ENCODE measurements at regions not wholly inside any gene's neighbourhood (a gene's known extent, or its start where the extent isn't known, plus 50 kb on each side); places are given as distances from the start of the nearest gene placed in this dataset.

GRCh38 chr4:13294961-13295605, 189.1 kb downstream of the RAB28 start:
- TF ChIP-seq SIN3A (IDR thresholded peaks at IDR 0.05; ENCODE audit: borderline replicate concordance, insufficient read depth, low read length): no peak
- TF ChIP-seq REST (IDR thresholded peaks at IDR 0.05; ENCODE audit: insufficient read depth in 1 of 2, low read depth in 2 of 2, low read length in 2 of 2): no peak
- TF ChIP-seq FOXP2 (optimal IDR thresholded peaks at IDR 0.05; ENCODE audit: borderline replicate concordance, extremely low read depth, extremely low read length, insufficient read depth): no peak
- TF ChIP-seq POLR2AphosphoS5 (IDR thresholded peaks at IDR 0.05; ENCODE audit: low read depth, low read length): no peak
- no peak for TF ChIP-seq TAF1 (IDR thresholded peaks at IDR 0.05; ENCODE audit: borderline replicate concordance, insufficient read depth, low read length)

GRCh38 chr4:13292372-13292771, 191.8 kb downstream of the RAB28 start:
- TF ChIP-seq POLR2AphosphoS5 (IDR thresholded peaks at IDR 0.05; ENCODE audit: low read depth, low read length) (no peak), SIN3A (IDR thresholded peaks at IDR 0.05; ENCODE audit: borderline replicate concordance, insufficient read depth, low read length) (no peak), TAF1 (IDR thresholded peaks at IDR 0.05; ENCODE audit: borderline replicate concordance, insufficient read depth, low read length) (no peak), REST (IDR thresholded peaks at IDR 0.05; ENCODE audit: insufficient read depth in 1 of 2, low read depth in 2 of 2, low read length in 2 of 2) (no peak), FOXP2 (optimal IDR thresholded peaks at IDR 0.05; ENCODE audit: borderline replicate concordance, extremely low read depth, extremely low read length, insufficient read depth) (no peak)

- TF ChIP-seq TAF1 (IDR thresholded peaks at IDR 0.05; ENCODE audit: borderline replicate concordance, insufficient read depth, low read length): no peak
- no peak for TF ChIP-seq SIN3A (IDR thresholded peaks at IDR 0.05; ENCODE audit: borderline replicate concordance, insufficient read depth, low read length)
- no peak for TF ChIP-seq POLR2AphosphoS5 (IDR thresholded peaks at IDR 0.05; ENCODE audit: low read depth, low read length)
- no peak for TF ChIP-seq REST (IDR thresholded peaks at IDR 0.05; ENCODE audit: insufficient read depth in 1 of 2, low read depth in 2 of 2, low read length in 2 of 2)
- TF ChIP-seq FOXP2 (optimal IDR thresholded peaks at IDR 0.05; ENCODE audit: borderline replicate concordance, extremely low read depth, extremely low read length, insufficient read depth): no peak
Measured at GRCh38 chr4:13289391-13289790, 194.7 kb downstream of the RAB28 start.

GRCh38 chr4:13285336-13285735, 198.8 kb downstream of the RAB28 start:
- TF ChIP-seq POLR2AphosphoS5 (IDR thresholded peaks at IDR 0.05; ENCODE audit: low read depth, low read length): no peak
- no peak for TF ChIP-seq REST (IDR thresholded peaks at IDR 0.05; ENCODE audit: insufficient read depth in 1 of 2, low read depth in 2 of 2, low read length in 2 of 2)
- TF ChIP-seq FOXP2 (optimal IDR thresholded peaks at IDR 0.05; ENCODE audit: borderline replicate concordance, extremely low read depth, extremely low read length, insufficient read depth): no peak

- TF ChIP-seq SIN3A (IDR thresholded peaks at IDR 0.05; ENCODE audit: borderline replicate concordance, insufficient read depth, low read length): no peak
- TF ChIP-seq REST (IDR thresholded peaks at IDR 0.05; ENCODE audit: insufficient read depth in 1 of 2, low read depth in 2 of 2, low read length in 2 of 2): no peak
- no peak for TF ChIP-seq TAF1 (IDR thresholded peaks at IDR 0.05; ENCODE audit: borderline replicate concordance, insufficient read depth, low read length)
- no peak for TF ChIP-seq FOXP2 (optimal IDR thresholded peaks at IDR 0.05; ENCODE audit: borderline replicate concordance, extremely low read depth, extremely low read length, insufficient read depth)
- TF ChIP-seq POLR2AphosphoS5 (IDR thresholded peaks at IDR 0.05; ENCODE audit: low read depth, low read length): no peak
Measured at GRCh38 chr4:13284932-13285331, 199.2 kb downstream of the RAB28 start.
